ENCODE measurements at regions not wholly inside any gene's neighbourhood (a gene's known extent, or its start where the extent isn't known, plus 50 kb on each side); places are given as distances from the start of the nearest gene placed in this dataset.

DNA sequence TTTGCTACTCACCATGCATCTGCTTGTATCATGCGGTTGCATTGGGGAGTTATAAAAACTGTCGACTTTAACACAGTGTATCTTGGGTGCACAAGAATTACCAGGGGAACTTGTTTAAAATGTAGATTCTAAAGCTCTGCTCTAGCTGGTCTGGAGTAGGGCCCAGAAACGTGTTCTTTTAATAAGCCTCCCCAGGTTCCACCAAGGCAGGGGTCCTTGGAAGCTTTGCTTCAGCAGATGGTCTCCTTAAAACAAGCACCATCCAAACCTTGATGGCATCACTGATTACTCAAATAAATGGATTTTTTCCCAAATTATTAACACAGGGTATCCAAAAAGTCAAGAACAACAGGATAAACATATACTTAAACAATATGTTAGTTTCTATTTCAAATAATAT, 120.2 kb upstream of the NDP start:
- no peak overlapping the region for H2AFZ ChIP-seq (ENCODE audit: low read depth, low read length, poor library complexity, severe bottlenecking)
- no peak overlapping the region for H3K4me2 ChIP-seq (ENCODE audit: low read length)
- TF ChIP-seq SRF (IDR thresholded peaks at IDR 0.05; ENCODE audit: low read depth) (no peak), EZH2 (IDR thresholded peaks at IDR 0.05) (no peak), EGR1 (IDR thresholded peaks at IDR 0.05; ENCODE audit: low read depth) (no peak), ELF1 (IDR thresholded peaks at IDR 0.05; ENCODE audit: borderline replicate concordance, low read depth) (no peak), CBX3 (IDR thresholded peaks at IDR 0.05; ENCODE audit: low read depth) (no peak), YY1 (IDR thresholded peaks at IDR 0.05; ENCODE audit: extremely low read depth, insufficient replicate concordance, low read depth, low read length) (no peak), ATF3 (IDR thresholded peaks at IDR 0.05) (no peak), ZBTB33 (IDR thresholded peaks at IDR 0.05; ENCODE audit: extremely low read depth, insufficient replicate concordance, low read length) (no peak), FOSL1 (IDR thresholded peaks at IDR 0.05; ENCODE audit: low read depth) (no peak), SP1 (IDR thresholded peaks at IDR 0.05; ENCODE audit: low read depth) (no peak), ZFX (IDR thresholded peaks at IDR 0.05) (no peak), TCF7L2 (IDR thresholded peaks at IDR 0.05; ENCODE audit: borderline replicate concordance, extremely low read depth, insufficient read depth, insufficient read length) (no peak), ZNF274 (IDR thresholded peaks at IDR 0.05; ENCODE audit: low read depth, low read length) (no peak), SIN3A (IDR thresholded peaks at IDR 0.05; ENCODE audit: low read depth) (no peak), CTCF (IDR thresholded peaks at IDR 0.05 in 2 of 3, conservative IDR thresholded peaks at IDR 0.05 in 1 of 3; ENCODE audit: borderline replicate concordance in 1 of 3, insufficient read depth in 1 of 3, low read depth in 2 of 3, low read length in 2 of 3) (no peak)
- TF ChIP-seq, protein P1, sequence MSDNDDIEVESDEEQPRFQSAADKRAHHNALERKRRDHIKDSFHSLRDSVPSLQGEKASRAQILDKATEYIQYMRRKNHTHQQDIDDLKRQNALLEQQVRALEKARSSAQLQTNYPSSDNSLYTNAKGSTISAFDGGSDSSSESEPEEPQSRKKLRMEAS (IDR thresholded peaks at IDR 0.05), result no peak
- TF ChIP-seq, protein P2, sequence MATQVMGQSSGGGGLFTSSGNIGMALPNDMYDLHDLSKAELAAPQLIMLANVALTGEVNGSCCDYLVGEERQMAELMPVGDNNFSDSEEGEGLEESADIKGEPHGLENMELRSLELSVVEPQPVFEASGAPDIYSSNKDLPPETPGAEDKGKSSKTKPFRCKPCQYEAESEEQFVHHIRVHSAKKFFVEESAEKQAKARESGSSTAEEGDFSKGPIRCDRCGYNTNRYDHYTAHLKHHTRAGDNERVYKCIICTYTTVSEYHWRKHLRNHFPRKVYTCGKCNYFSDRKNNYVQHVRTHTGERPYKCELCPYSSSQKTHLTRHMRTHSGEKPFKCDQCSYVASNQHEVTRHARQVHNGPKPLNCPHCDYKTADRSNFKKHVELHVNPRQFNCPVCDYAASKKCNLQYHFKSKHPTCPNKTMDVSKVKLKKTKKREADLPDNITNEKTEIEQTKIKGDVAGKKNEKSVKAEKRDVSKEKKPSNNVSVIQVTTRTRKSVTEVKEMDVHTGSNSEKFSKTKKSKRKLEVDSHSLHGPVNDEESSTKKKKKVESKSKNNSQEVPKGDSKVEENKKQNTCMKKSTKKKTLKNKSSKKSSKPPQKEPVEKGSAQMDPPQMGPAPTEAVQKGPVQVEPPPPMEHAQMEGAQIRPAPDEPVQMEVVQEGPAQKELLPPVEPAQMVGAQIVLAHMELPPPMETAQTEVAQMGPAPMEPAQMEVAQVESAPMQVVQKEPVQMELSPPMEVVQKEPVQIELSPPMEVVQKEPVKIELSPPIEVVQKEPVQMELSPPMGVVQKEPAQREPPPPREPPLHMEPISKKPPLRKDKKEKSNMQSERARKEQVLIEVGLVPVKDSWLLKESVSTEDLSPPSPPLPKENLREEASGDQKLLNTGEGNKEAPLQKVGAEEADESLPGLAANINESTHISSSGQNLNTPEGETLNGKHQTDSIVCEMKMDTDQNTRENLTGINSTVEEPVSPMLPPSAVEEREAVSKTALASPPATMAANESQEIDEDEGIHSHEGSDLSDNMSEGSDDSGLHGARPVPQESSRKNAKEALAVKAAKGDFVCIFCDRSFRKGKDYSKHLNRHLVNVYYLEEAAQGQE (IDR thresholded peaks at IDR 0.05; ENCODE audit: low read depth), result no peak
- no peaks in the 10 kb centered on the region for H3K27me3 ChIP-seq (ENCODE audit: insufficient read depth, low read length)
- H3K36me3 ChIP-seq (ENCODE audit: control insufficient read depth in 1 of 2, insufficient read depth in 2 of 2, low read length in 2 of 2), result no peaks in the 10 kb centered on the region
- H3K9ac ChIP-seq (ENCODE audit: low read length), result no peak overlapping the region
- no peak for ATAC-seq
- no peaks in the 10 kb centered on the region for H3K79me2 ChIP-seq (ENCODE audit: insufficient read depth, low read length)
- no peaks in the 10 kb centered on the region for H3K4me1 ChIP-seq (ENCODE audit: control insufficient read depth in 1 of 2, insufficient read depth in 2 of 2, low read length in 2 of 2)
- no peak overlapping the region for H3K27ac ChIP-seq (ENCODE audit: low read depth, low read length)
- intact Hi-C loops (cut with micrococcal nuclease), result no loop called here
- RAD21 ChIA-PET (ENCODE audit: low non-redundant PET in 1 of 2, low total read pairs in 2 of 2, uncharacterized antibody in 2 of 2, unreplicated experiment in 2 of 2), result no interaction called here
- no peak for DNase-seq (ENCODE audit: low read depth, low spot score)
- no TSS peak for BruUV-seq (replicated peaks)
- H3K9me2 ChIP-seq (ENCODE audit: insufficient read depth), result no peaks in the 10 kb centered on the region
- H4K20me1 ChIP-seq (ENCODE audit: insufficient read depth), result no peaks in the 10 kb centered on the region
- H3K4me3 ChIP-seq (replicated peaks in 1 of 2; ENCODE audit: low read depth in 1 of 2, low read length in 2 of 2), result no peak overlapping the region
- CTCF ChIA-PET, result no interaction called here
- POLR2A ChIA-PET, result no interaction called here
- H3K9me3 ChIP-seq (ENCODE audit: control insufficient read depth in 1 of 2, insufficient read depth in 1 of 2, low read depth in 1 of 2, low read length in 2 of 2), result no peaks in the 10 kb centered on the region
